ENCODE measurements at regions not wholly inside any gene's neighbourhood (a gene's known extent, or its start where the extent isn't known, plus 50 kb on each side); places are given as distances from the start of the nearest gene placed in this dataset.
A peak's percentile ranks its signal among the peaks of the same experiment; 100 is the strongest.

- POLR2A ChIA-PET: interaction anchor here (0.7 to 1.2 kb wide), 2 partner anchors 11 to 52 kb away, joined by 3 read pairs; no protein-coding TSS in a partner anchor
- in situ Hi-C loops (cut with MboI): no loop called here
- no peak for FAIRE-seq
These were observed 59.1 kb downstream of the RASSF10 start for GRCh38 chr11:13068211-13068610.

DNA sequence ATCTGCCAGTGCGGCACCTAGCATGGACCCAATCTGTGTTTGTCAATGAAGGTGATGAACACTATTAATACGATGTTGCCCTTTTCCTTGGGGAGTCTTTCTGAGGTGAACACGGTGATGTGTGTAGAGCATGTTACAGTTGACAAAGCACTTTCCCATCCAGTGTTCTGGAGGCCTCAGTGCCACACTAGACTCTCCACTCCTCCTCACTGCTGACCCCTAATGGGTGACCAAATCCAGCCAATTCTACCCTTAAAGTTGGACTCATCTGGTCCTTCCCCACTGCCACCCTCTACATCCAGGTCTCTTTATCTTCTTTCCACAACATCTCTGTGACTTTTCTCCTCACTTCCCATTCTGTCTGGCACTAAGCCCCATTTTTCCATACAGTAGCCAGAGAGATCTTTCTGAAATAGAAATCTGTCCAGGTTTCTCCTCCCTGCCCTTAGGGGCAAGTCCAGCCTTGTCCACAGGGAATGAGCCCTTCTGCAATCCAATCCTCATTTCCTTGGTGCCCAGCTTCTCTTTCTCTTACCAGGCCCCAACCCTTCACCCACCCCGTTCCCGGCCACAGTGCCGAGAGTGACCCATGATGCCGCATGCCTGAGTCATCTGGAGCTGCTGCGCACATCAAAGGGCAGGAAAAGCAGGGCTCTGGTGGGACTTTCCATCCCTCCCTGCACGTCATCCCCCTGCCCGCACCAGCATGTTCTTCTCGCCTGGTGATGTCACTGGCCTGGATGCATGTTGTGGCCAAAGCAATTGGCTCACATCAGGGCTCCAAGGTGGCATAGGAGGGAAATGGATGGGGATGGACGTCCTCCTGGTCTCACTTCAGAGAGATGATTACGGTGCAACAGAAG, 64.2 kb downstream of the RASSF10 start:
- no peak overlapping the region for H3K4me3 ChIP-seq
- POLR2A ChIA-PET: no interaction called here
- DNase-seq (ENCODE audit: extremely low read depth in 1 of 4, low spot score in 3 of 4): no peak
- no peak overlapping the region for H2AFZ ChIP-seq (ENCODE audit: low read depth, low read length)
- in situ Hi-C loops (cut with MboI): no loop called here
- no peaks in the 10 kb centered on the region for H3K36me3 ChIP-seq (ENCODE audit: control insufficient read depth, insufficient read depth, low read length)
- H3K9me1 ChIP-seq (ENCODE audit: control insufficient read depth, insufficient read depth, low read length): no peaks in the 10 kb centered on the region
- no peaks in the 10 kb centered on the region for H3K79me2 ChIP-seq (ENCODE audit: control insufficient read depth, insufficient read depth, low read length)
- H3K4me1 ChIP-seq (replicated peaks in 1 of 2; ENCODE audit: control insufficient read depth in 2 of 2, insufficient read depth in 2 of 2, low read length in 2 of 2): peaks cover 0 to 4% of the 10 kb centered on the region in 2 experiments; a peak in 2 of 5 replicates
- FAIRE-seq: no peak
- H3K27me3 ChIP-seq (ENCODE audit: control insufficient read depth in 2 of 2, insufficient read depth in 2 of 2, low read length in 2 of 2): peaks cover 2 to 16% of the 10 kb centered on the region in 2 experiments; a peak in 1 of 5 replicates
- H4K20me1 ChIP-seq (replicated peaks; ENCODE audit: control insufficient read depth, insufficient read depth, low read length): no peaks in the 10 kb centered on the region
- H3K4me2 ChIP-seq (ENCODE audit: insufficient read depth, low read length): no peak overlapping the region
- intact Hi-C loops (cut with micrococcal nuclease): no loop called here
- ATAC-seq: peak; percentile 45; the same call in 2 of the 3 replicates
- H3K9ac ChIP-seq (ENCODE audit: insufficient read depth in 1 of 2, low read depth in 2 of 2, low read length in 2 of 2): no peak overlapping the region
- BruUV-seq (replicated peaks): no TSS peak
- TF ChIP-seq ESRRB (CRISPR knock-in tag; IDR thresholded peaks at IDR 0.05; ENCODE audit: borderline replicate concordance) (no peak), ETV1 (tag; conservative IDR thresholded peaks at IDR 0.05; ENCODE audit: low read depth) (no peak), KDM4B (IDR thresholded peaks at IDR 0.05; ENCODE audit: borderline replicate concordance in 2 of 2, low read depth in 1 of 2) (no peak), ZNF174 (CRISPR knock-in tag; IDR thresholded peaks at IDR 0.05) (no peak), CTCF (IDR thresholded peaks at IDR 0.05 in 2 of 3, conservative IDR thresholded peaks at IDR 0.05 in 1 of 3; ENCODE audit: insufficient read depth in 2 of 3, low read depth in 1 of 3, low read length in 3 of 3) (peak in 1 of 3 experiments; percentile 20; a peak in 1 of 6 replicates)
- 57% methylated on average over 13 of the region's 13 CpGs for WGBS (ENCODE audit: insufficient coverage, low coverage, missing lambda C conversion rate)
- H3K27ac ChIP-seq (ENCODE audit: extremely low read depth, low read depth, low read length): no peak overlapping the region
- no peaks in the 10 kb centered on the region for H3K9me3 ChIP-seq (replicated peaks; ENCODE audit: control insufficient read depth, insufficient read depth, low read depth, low read length)
- CTCF ChIA-PET (ENCODE audit: low intra/inter-chr PET ratio): no interaction called here

More at GRCh38 chr11:13068211-13068610, 59.1 kb downstream of the RASSF10 start:
- no TSS peak for BruUV-seq (replicated peaks)
- ATAC-seq (peak; percentile 34; the same call in 1 of the 3 replicates), DNase-seq (ENCODE audit: extremely low read depth in 1 of 4, low spot score in 3 of 4) (no peak)
- Histone ChIP-seq H3K9ac (ENCODE audit: insufficient read depth in 1 of 2, low read depth in 2 of 2, low read length in 2 of 2) (no peak overlapping the region), H3K9me3 (replicated peaks; ENCODE audit: control insufficient read depth, insufficient read depth, low read depth, low read length) (no peaks in the 10 kb centered on the region; the same call in 1 of the 2 replicates), H3K27me3 (ENCODE audit: control insufficient read depth in 2 of 2, insufficient read depth in 2 of 2, low read length in 2 of 2) (peaks cover 2 to 14% of the 10 kb centered on the region in 2 experiments; a peak in 2 of 5 replicates), H3K4me3 (no peak overlapping the region), H3K4me2 (ENCODE audit: insufficient read depth, low read length) (no peak overlapping the region), H3K4me1 (replicated peaks in 1 of 2; ENCODE audit: control insufficient read depth in 2 of 2, insufficient read depth in 2 of 2, low read length in 2 of 2) (no peaks in the 10 kb centered on the region; a peak in 2 of 5 replicates), H2AFZ (ENCODE audit: low read depth, low read length) (0 out of 2 replicates have a peak overlapping the region, but pooled peaks have one; percentile 11), H4K20me1 (replicated peaks; ENCODE audit: control insufficient read depth, insufficient read depth, low read length) (no peaks in the 10 kb centered on the region), H3K27ac (ENCODE audit: extremely low read depth, low read depth, low read length) (no peak overlapping the region), H3K79me2 (ENCODE audit: control insufficient read depth, insufficient read depth, low read length) (no peaks in the 10 kb centered on the region), H3K9me1 (ENCODE audit: control insufficient read depth, insufficient read depth, low read length) (no peaks in the 10 kb centered on the region), H3K36me3 (ENCODE audit: control insufficient read depth, insufficient read depth, low read length) (no peaks in the 10 kb centered on the region)
- intact Hi-C loops (cut with micrococcal nuclease): no loop called here
- 17% methylated on average over 1 of the region's 1 CpG for WGBS (ENCODE audit: insufficient coverage, low coverage, missing lambda C conversion rate)
- TF ChIP-seq HCFC1 (IDR thresholded peaks at IDR 0.05; ENCODE audit: low read depth, low read length) (no peak), CEBPG (CRISPR knock-in tag; IDR thresholded peaks at IDR 0.05) (no peak), CEBPG (tag; conservative IDR thresholded peaks at IDR 0.05 in 1 of 2, IDR thresholded peaks at IDR 0.05 in 1 of 2) (0 out of 4 replicates have a peak, but pooled peaks of 1 of the 2 experiments have one; percentile 24), ZKSCAN8 (CRISPR knock-in tag; IDR thresholded peaks at IDR 0.05) (no peak), MAFK (IDR thresholded peaks at IDR 0.05; ENCODE audit: low read length) (no peak), CBFA2T3 (IDR thresholded peaks at IDR 0.05) (no peak)
- CTCF ChIA-PET (ENCODE audit: low intra/inter-chr PET ratio): no interaction called here
